Activated T-helper 1 cell treated with anti-CD3 and anti-CD28 coated beads, Interleukin-12 subunit alpha, Interleukin-12 subunit beta, Interleukin-2, Interleukin-4 antibody, amounts not matched to agents 30 ng/mL and 10 ng/mL and 1 ng/mL, durations not matched to agents 14 hours and 24 hours and 36 hours (primary cell): ENCODE measurements at regions not wholly inside any gene's neighbourhood (a gene's known extent, or its start where the extent isn't known, plus 50 kb on each side); places are given as distances from the start of the nearest gene placed in this dataset.
"Not testable (repeated sequence)": the region's sequence is repeated elsewhere in the genome, so short reads cannot be mapped to it uniquely, and the experiment has no call there.

Experiments used
- DNase-seq: peaks from one replicate; pipeline ENCODE4 v3.0.0; 2021; ENCODE audit warnings: low spot score
- H3K27ac Mint-ChIP-seq: one replicate; pipeline ENCODE4 v1.8.0; 2021; ENCODE audit warnings: mild to moderate bottlenecking, mixed read lengths
- H3K27me3 Mint-ChIP-seq: one replicate; pipeline ENCODE4 v1.8.0; 2022; ENCODE audit warnings: mild to moderate bottlenecking, moderate library complexity, mixed read lengths; ENCODE audit not compliant: insufficient read depth
- H3K36me3 Mint-ChIP-seq: one replicate; pipeline ENCODE4 v1.8.0; 2021; ENCODE audit warnings: low read depth, mixed read lengths
- H3K4me1 Mint-ChIP-seq: one replicate; pipeline ENCODE4 v1.8.0; 2021; ENCODE audit warnings: low read depth, mixed read lengths
- H3K4me3 Mint-ChIP-seq: one replicate; pipeline ENCODE4 v1.8.0; 2021; ENCODE audit warnings: mild to moderate bottlenecking, moderate library complexity, mixed read lengths
- H3K9me3 Mint-ChIP-seq: one replicate; pipeline ENCODE4 v1.8.0; 2021; ENCODE audit warnings: mixed read lengths
- intact Hi-C: fragments of 100-400 bp; cut with micrococcal nuclease; formaldehyde crosslinking; loops from one replicate; pipeline ENCODE4 v1.15.1; 2024

GRCh38 chr15:26029586-26029985 lies 166.5 kb upstream of the ATP10A start:
- intact Hi-C loops, H3K4me3 Mint-ChIP-seq, H3K27ac Mint-ChIP-seq, H3K9me3 Mint-ChIP-seq, H3K36me3 Mint-ChIP-seq, DNase-seq, H3K4me1 Mint-ChIP-seq, H3K27me3 Mint-ChIP-seq: not testable (repeated sequence)

GRCh38 chr15:26029146-26029545 lies 166.0 kb upstream of the ATP10A start:
- Mint-ChIP-seq H3K4me3 (no peak overlapping the region), H3K27ac (no peak overlapping the region), H3K9me3 (no peaks in the 10 kb centered on the region), H3K36me3 (no peaks in the 10 kb centered on the region), H3K27me3 (peaks cover 4% of the 10 kb centered on the region), H3K4me1 (no peaks in the 10 kb centered on the region)
- intact Hi-C loops = no loop called here
- DNase-seq = no peak

GRCh38 chr15:26028086-26028740 lies 165.1 kb upstream of the ATP10A start:
- Mint-ChIP-seq H3K4me3 (no peak overlapping the region), H3K27ac (no peak overlapping the region), H3K4me1 (no peaks in the 10 kb centered on the region), H3K36me3 (no peaks in the 10 kb centered on the region), H3K9me3 (no peaks in the 10 kb centered on the region), H3K27me3 (peaks cover 4% of the 10 kb centered on the region)
- intact Hi-C loops = no loop called here
- DNase-seq = no peak

GRCh38 chr15:26026671-26027070 lies 163.5 kb upstream of the ATP10A start:
- H3K4me1 Mint-ChIP-seq, H3K9me3 Mint-ChIP-seq, H3K27ac Mint-ChIP-seq, H3K27me3 Mint-ChIP-seq, DNase-seq, H3K4me3 Mint-ChIP-seq, intact Hi-C loops, H3K36me3 Mint-ChIP-seq: not testable (repeated sequence)

- H3K4me1 Mint-ChIP-seq = no peaks in the 10 kb centered on the region
- DNase-seq = no peak
- H3K4me3 Mint-ChIP-seq = no peak overlapping the region
- H3K27ac Mint-ChIP-seq = no peak overlapping the region
- H3K9me3 Mint-ChIP-seq = no peaks in the 10 kb centered on the region
- peaks cover 4% of the 10 kb centered on the region for H3K27me3 Mint-ChIP-seq
- H3K36me3 Mint-ChIP-seq = no peaks in the 10 kb centered on the region
- intact Hi-C loops = no loop called here
Observed at GRCh38 chr15:26024241-26024640, 161.1 kb upstream of the ATP10A start.

GRCh38 chr15:26023691-26024090 lies 160.6 kb upstream of the ATP10A start:
- intact Hi-C loops = no loop called here
- Mint-ChIP-seq H3K36me3 (no peaks in the 10 kb centered on the region), H3K27ac (no peak overlapping the region), H3K9me3 (no peaks in the 10 kb centered on the region), H3K4me3 (no peak overlapping the region), H3K4me1 (no peaks in the 10 kb centered on the region), H3K27me3 (peaks cover 4% of the 10 kb centered on the region)
- no peak for DNase-seq

GRCh38 chr15:26023231-26023630 lies 160.1 kb upstream of the ATP10A start:
- no peaks in the 10 kb centered on the region for H3K9me3 Mint-ChIP-seq
- H3K36me3 Mint-ChIP-seq = no peaks in the 10 kb centered on the region
- H3K4me1 Mint-ChIP-seq = no peaks in the 10 kb centered on the region
- no peak for DNase-seq
- H3K27ac Mint-ChIP-seq = no peak overlapping the region
- H3K4me3 Mint-ChIP-seq = no peak overlapping the region
- intact Hi-C loops = no loop called here
- peaks cover 4% of the 10 kb centered on the region for H3K27me3 Mint-ChIP-seq

- H3K36me3 Mint-ChIP-seq = no peaks in the 10 kb centered on the region
- H3K4me3 Mint-ChIP-seq = no peak overlapping the region
Observed at GRCh38 chr15:26020871-26021270, 157.7 kb upstream of the ATP10A start.

GRCh38 chr15:26017665-26018064 lies 154.5 kb upstream of the ATP10A start:
- Mint-ChIP-seq H3K36me3 (no peaks in the 10 kb centered on the region), H3K4me3 (no peak overlapping the region), H3K27ac (no peak overlapping the region), H3K27me3 (no peaks in the 10 kb centered on the region), H3K4me1 (no peaks in the 10 kb centered on the region), H3K9me3 (no peaks in the 10 kb centered on the region)
- no peak for DNase-seq
- intact Hi-C loops = no loop called here

More at GRCh38 chr15:26020871-26021270, 157.7 kb upstream of the ATP10A start:
- H3K27ac Mint-ChIP-seq = no peak overlapping the region
- intact Hi-C loops = no loop called here
- no peaks in the 10 kb centered on the region for H3K27me3 Mint-ChIP-seq
- no peaks in the 10 kb centered on the region for H3K9me3 Mint-ChIP-seq
- no peaks in the 10 kb centered on the region for H3K4me1 Mint-ChIP-seq
- no peak for DNase-seq

GRCh38 chr15:26015516-26016075 lies 152.5 kb upstream of the ATP10A start:
- Mint-ChIP-seq H3K27me3 (no peaks in the 10 kb centered on the region), H3K4me3 (no peak overlapping the region), H3K4me1 (no peaks in the 10 kb centered on the region), H3K9me3 (no peaks in the 10 kb centered on the region), H3K36me3 (no peaks in the 10 kb centered on the region), H3K27ac (no peak overlapping the region)
- intact Hi-C loops = no loop called here
- no peak for DNase-seq

GRCh38 chr15:26013981-26014380 lies 150.9 kb upstream of the ATP10A start:
- Mint-ChIP-seq H3K36me3 (no peaks in the 10 kb centered on the region), H3K4me1 (no peaks in the 10 kb centered on the region), H3K9me3 (no peaks in the 10 kb centered on the region), H3K27ac (no peak overlapping the region), H3K4me3 (no peak overlapping the region), H3K27me3 (no peaks in the 10 kb centered on the region)
- intact Hi-C loops = no loop called here
- no peak for DNase-seq

- Mint-ChIP-seq H3K9me3 (no peaks in the 10 kb centered on the region), H3K4me3 (no peak overlapping the region), H3K27me3 (no peaks in the 10 kb centered on the region), H3K27ac (no peak overlapping the region), H3K36me3 (no peaks in the 10 kb centered on the region), H3K4me1 (no peaks in the 10 kb centered on the region)
- DNase-seq = no peak
- intact Hi-C loops = no loop called here
Observed at GRCh38 chr15:26011916-26012315, 148.8 kb upstream of the ATP10A start.

- intact Hi-C loops = no loop called here
- Mint-ChIP-seq H3K27ac (no peak overlapping the region), H3K4me3 (no peak overlapping the region), H3K36me3 (no peaks in the 10 kb centered on the region), H3K9me3 (no peaks in the 10 kb centered on the region), H3K27me3 (peaks cover 5% of the 10 kb centered on the region), H3K4me1 (no peaks in the 10 kb centered on the region)
- no peak for DNase-seq
Observed at GRCh38 chr15:26007151-26007550, 144.0 kb upstream of the ATP10A start.

- no peak for DNase-seq
- Mint-ChIP-seq H3K27me3 (peaks cover 7% of the 10 kb centered on the region), H3K4me3 (no peak overlapping the region), H3K9me3 (no peaks in the 10 kb centered on the region), H3K4me1 (no peaks in the 10 kb centered on the region), H3K27ac (no peak overlapping the region), H3K36me3 (no peaks in the 10 kb centered on the region)
- intact Hi-C loops = no loop called here
Observed at GRCh38 chr15:26001201-26001600, 138.1 kb upstream of the ATP10A start.
